H9 (cell line): ENCODE measurements at regions not wholly inside any gene's neighbourhood (a gene's known extent, or its start where the extent isn't known, plus 50 kb on each side); places are given as distances from the start of the nearest gene placed in this dataset.

Experiments used
- DNase-seq: peaks from one replicate; pipeline ENCODE4 v3.0.0-alpha.2; 2017
- H2AFZ ChIP-seq: one replicate; pipeline ENCODE4 v1.6.1; 2013; ENCODE audit warnings: mild to moderate bottlenecking, low read length, control low read depth, moderate library complexity
- H2AK5ac ChIP-seq: 2 replicates; pipeline ENCODE4 v1.6.1; 2013; ENCODE audit warnings: low read length, control low read depth, mixed read lengths; ENCODE audit not compliant: insufficient read length
- H2BK120ac ChIP-seq: one replicate; pipeline ENCODE4 v1.6.1; 2013; ENCODE audit warnings: low read depth, mild to moderate bottlenecking, low read length, control low read depth, inconsistent platforms; ENCODE audit not compliant: poor library complexity, severe bottlenecking
- H2BK12ac ChIP-seq: 2 replicates; pipeline ENCODE4 v1.6.1; 2013; ENCODE audit warnings: low read length, control low read depth, mixed read lengths, low read depth; ENCODE audit not compliant: insufficient read length
- H2BK15ac ChIP-seq: 2 replicates; pipeline ENCODE4 v1.6.1; 2013; ENCODE audit warnings: low read depth, low read length, control low read depth
- H2BK20ac ChIP-seq: one replicate; pipeline ENCODE4 v1.6.1; 2013; ENCODE audit warnings: low read depth, mild to moderate bottlenecking, low read length, control low read depth, inconsistent platforms; ENCODE audit not compliant: poor library complexity, severe bottlenecking
- H2BK5ac ChIP-seq: 2 replicates; pipeline ENCODE4 v1.6.1; 2013; ENCODE audit warnings: low read length, control low read depth, mixed read lengths; ENCODE audit not compliant: insufficient read length
- H3K14ac ChIP-seq: 2 replicates; pipeline ENCODE4 v1.6.1; 2013; ENCODE audit warnings: low read length, control low read depth; ENCODE audit not compliant: insufficient read depth
- H3K18ac ChIP-seq: 2 replicates; pipeline ENCODE4 v1.6.1; 2013; ENCODE audit warnings: low read depth, mild to moderate bottlenecking, mixed read lengths, low read length, control low read depth; ENCODE audit not compliant: insufficient read length
- H3K23ac ChIP-seq: 2 replicates; pipeline ENCODE4 v1.6.1; 2013; ENCODE audit warnings: low read length, control low read depth, mixed read lengths, low read depth; ENCODE audit not compliant: insufficient read length
- H3K23me2 ChIP-seq: 2 replicates; pipeline ENCODE4 v1.6.1; 2013; ENCODE audit warnings: low read depth, mild to moderate bottlenecking, mixed read lengths, low read length, control low read depth; ENCODE audit not compliant: insufficient read length, poor library complexity, severe bottlenecking
- H3K27ac ChIP-seq: 2 replicates; pipeline ENCODE4 v1.5.1; 2013; ENCODE audit warnings: low read length, control low read depth, mixed read lengths, low read depth; ENCODE audit not compliant: insufficient read length
- H3K27me3 ChIP-seq: 2 replicates; pipeline ENCODE4 v1.6.1; 2013; ENCODE audit warnings: low read length, control low read depth, inconsistent platforms; ENCODE audit not compliant: insufficient read depth
- H3K4ac ChIP-seq: 2 replicates; pipeline ENCODE4 v1.6.1; 2013; ENCODE audit warnings: low read depth, mild to moderate bottlenecking, control low read depth, inconsistent platforms, low read length, moderate library complexity
- H3K4me1 ChIP-seq: 2 replicates; pipeline ENCODE4 v1.6.1; 2013; ENCODE audit warnings: low read length, control low read depth, inconsistent platforms; ENCODE audit not compliant: insufficient read depth
- H3K4me2 ChIP-seq: 2 replicates; pipeline ENCODE4 v1.6.1; 2013; ENCODE audit warnings: low read length, control low read depth, mixed read lengths; ENCODE audit not compliant: insufficient read length, insufficient read depth
- H3K56ac ChIP-seq: 2 replicates; pipeline ENCODE4 v1.6.1; 2013; ENCODE audit warnings: low read depth, mild to moderate bottlenecking, mixed read lengths, low read length, control low read depth; ENCODE audit not compliant: insufficient read length
- H3K79me1 ChIP-seq: 2 replicates; pipeline ENCODE4 v1.6.1; 2013; ENCODE audit warnings: low read depth, mild to moderate bottlenecking, moderate library complexity, low read length, control low read depth, inconsistent platforms; ENCODE audit not compliant: insufficient read depth, poor library complexity, severe bottlenecking
- H3K79me2 ChIP-seq: 2 replicates; pipeline ENCODE4 v1.6.1; 2013; ENCODE audit warnings: low read length, control low read depth, inconsistent platforms; ENCODE audit not compliant: insufficient read depth
- H3K9ac ChIP-seq: 2 replicates; pipeline ENCODE4 v1.6.1; 2013; ENCODE audit warnings: low read length, control low read depth, mixed read lengths; ENCODE audit not compliant: insufficient read length; ENCODE audit errors: extremely low read depth
- H3K9me3 ChIP-seq: one replicate; pipeline ENCODE4 v1.6.1; 2013; ENCODE audit warnings: low read depth, low read length, inconsistent platforms; ENCODE audit not compliant: control insufficient read depth
- H3T11ph ChIP-seq: one replicate; pipeline ENCODE4 v1.6.1; 2013; ENCODE audit warnings: mild to moderate bottlenecking, low read length, control low read depth, inconsistent platforms
- H4K20me1 ChIP-seq: one replicate; pipeline ENCODE4 v1.6.1; 2013; ENCODE audit not compliant: control insufficient read depth, insufficient read length, insufficient read depth
- H4K5ac ChIP-seq: 2 replicates; pipeline ENCODE4 v1.6.1; 2013; ENCODE audit warnings: low read depth, mild to moderate bottlenecking, mixed read lengths, low read length, control low read depth; ENCODE audit not compliant: insufficient read length
- H4K8ac ChIP-seq: replicated peaks from 2 replicates; pipeline ENCODE4 v1.6.1; 2013; ENCODE audit warnings: low read length, control low read depth, mixed read lengths, low read depth; ENCODE audit not compliant: insufficient read length
- H4K91ac ChIP-seq: 2 replicates; pipeline ENCODE4 v1.6.1; 2013; ENCODE audit warnings: low read depth, mild to moderate bottlenecking, moderate library complexity, mixed read lengths, low read length, control low read depth; ENCODE audit not compliant: insufficient read length
- H3K27ac Mint-ChIP-seq, 3 experiments: 2 replicates in 2 of 3; 3 replicates in 1 of 3; pipeline ENCODE4 v1.8.0; 2020 to 2021; ENCODE audit warnings: mixed read lengths in 3 of 3, mild to moderate bottlenecking in 1 of 3, moderate library complexity in 1 of 3
- H3K27me3 Mint-ChIP-seq: 2 replicates; pipeline ENCODE4 v1.8.0; 2021; ENCODE audit warnings: low read depth, mild to moderate bottlenecking, moderate library complexity, mixed read lengths
- H3K36me3 Mint-ChIP-seq, 3 experiments: 2 replicates in 2 of 3; 3 replicates in 1 of 3; pipeline ENCODE4 v1.8.0; 2020 to 2021; ENCODE audit warnings: low read depth in 3 of 3, mixed read lengths in 3 of 3; ENCODE audit not compliant: insufficient read depth in 1 of 3
- H3K4me1 Mint-ChIP-seq, 2 experiments: 2 replicates each; pipeline ENCODE4 v1.8.0; 2020; ENCODE audit warnings: mixed read lengths in 2 of 2
- H3K4me3 Mint-ChIP-seq, 2 experiments: 2 replicates in 1 of 2; 3 replicates in 1 of 2; pipeline ENCODE4 v1.8.0; 2020 to 2021; ENCODE audit warnings: mild to moderate bottlenecking in 2 of 2, mixed read lengths in 2 of 2, moderate library complexity in 1 of 2
- H3K9me3 Mint-ChIP-seq, 2 experiments: 2 replicates in 1 of 2; 3 replicates in 1 of 2; pipeline ENCODE4 v1.8.0; 2020; ENCODE audit warnings: mild to moderate bottlenecking in 2 of 2, mixed read lengths in 2 of 2, moderate library complexity in 1 of 2
- CTCF ChIP-seq: fragments of 200-600 bp; sonication (generic); conservative IDR thresholded peaks from 3 replicates; pipeline ENCODE4 v1.8.0; 2021; ENCODE audit warnings: antibody characterized with exemption, mild to moderate bottlenecking
- WGBS: extraction: QIAGEN DNeasy Blood & Tissue Kit; methylation state at CpG from one replicate; pipeline ENCODE4 v1.1.7; 2013; ENCODE audit warnings: missing lambda C conversion rate, low lambda C conversion rate, mixed read lengths; ENCODE audit not compliant: insufficient read length; ENCODE audit errors: extremely low coverage; 5-methylcytosine and 5-hydroxymethylcytosine counted together

- no peak overlapping the region for H2BK12ac ChIP-seq
- no peaks in the 10 kb centered on the region for H3K27me3 Mint-ChIP-seq
- no peak overlapping the region for H3K27ac Mint-ChIP-seq
- no peaks in the 10 kb centered on the region for H3K9me3 ChIP-seq
- H3T11ph ChIP-seq: no peak overlapping the region
- H3K9ac ChIP-seq: no peak overlapping the region
- no CpG with 5 or more reads among the region's 2 CpGs for WGBS
- DNase-seq: no peak
- H3K27me3 ChIP-seq: no peaks in the 10 kb centered on the region
- H3K56ac ChIP-seq: no peak overlapping the region
- no peaks in the 10 kb centered on the region for H3K4me1 Mint-ChIP-seq
- H3K4me2 ChIP-seq: no peak overlapping the region
- H3K9me3 Mint-ChIP-seq: no peaks in the 10 kb centered on the region
- H4K8ac ChIP-seq: no peak overlapping the region
- no peak overlapping the region for H2BK120ac ChIP-seq
- no peak overlapping the region for H2AK5ac ChIP-seq
- no peak overlapping the region for H3K4me3 Mint-ChIP-seq
- no peak overlapping the region for H4K91ac ChIP-seq
- no peak overlapping the region for H2BK15ac ChIP-seq
- H3K27ac ChIP-seq: no peak overlapping the region
- no peaks in the 10 kb centered on the region for H3K79me2 ChIP-seq
- H3K23ac ChIP-seq: no peak overlapping the region
- H2BK5ac ChIP-seq: no peak overlapping the region
- H3K18ac ChIP-seq: no peak overlapping the region
- H4K5ac ChIP-seq: no peak overlapping the region
- no peaks in the 10 kb centered on the region for H3K4me1 ChIP-seq
- no peak overlapping the region for H3K14ac ChIP-seq
- no peak overlapping the region for H3K4ac ChIP-seq
- H3K36me3 Mint-ChIP-seq: no peaks in the 10 kb centered on the region
- TF ChIP-seq CTCF: no peak
- no peak overlapping the region for H2AFZ ChIP-seq
- H3K23me2 ChIP-seq: no peaks in the 10 kb centered on the region
- no peaks in the 10 kb centered on the region for H4K20me1 ChIP-seq
- H2BK20ac ChIP-seq: no peak overlapping the region
- no peaks in the 10 kb centered on the region for H3K79me1 ChIP-seq
Measured at GRCh38 chr4:29762151-29762550, 958.0 kb upstream of the PCDH7 start.
